Activated naive CD4-positive, alpha-beta T cell treated with anti-CD3 and anti-CD28 coated beads, Interleukin-2, amount 50 U/mL, for 16 hours (primary cell): ENCODE measurements at regions not wholly inside any gene's neighbourhood (a gene's known extent, or its start where the extent isn't known, plus 50 kb on each side); places are given as distances from the start of the nearest gene placed in this dataset.
"Not testable (repeated sequence)": the region's sequence is repeated elsewhere in the genome, so short reads cannot be mapped to it uniquely, and the experiment has no call there.

Experiments used
- DNase-seq: peaks from one replicate; pipeline ENCODE4 v3.0.0-alpha.2; 2020

GRCh38 chr16:65702707-65703402 lies 581.0 kb upstream of the CDH11 start:
- no peak for DNase-seq

GRCh38 chr16:65700596-65700995 lies 578.7 kb upstream of the CDH11 start:
- DNase-seq = no peak

- DNase-seq = no peak
These were observed 577.0 kb upstream of the CDH11 start for GRCh38 chr16:65698791-65699321.

GRCh38 chr16:65697521-65697920 lies 575.7 kb upstream of the CDH11 start:
- DNase-seq = no peak

GRCh38 chr16:65697065-65697464 lies 575.2 kb upstream of the CDH11 start:
- no peak for DNase-seq

GRCh38 chr16:65691846-65692245 lies 570.0 kb upstream of the CDH11 start:
- not testable (repeated sequence) for DNase-seq

GRCh38 chr16:65689726-65690125 lies 567.9 kb upstream of the CDH11 start:
- no peak for DNase-seq

- no peak for DNase-seq
These were observed 566.4 kb upstream of the CDH11 start for GRCh38 chr16:65688301-65688700.

GRCh38 chr16:65684230-65684629 lies 562.4 kb upstream of the CDH11 start:
- no peak for DNase-seq

- no peak for DNase-seq
These were observed 559.5 kb upstream of the CDH11 start for GRCh38 chr16:65681406-65681805.

- DNase-seq = no peak
These were observed 557.9 kb upstream of the CDH11 start for GRCh38 chr16:65679785-65680184.

- DNase-seq = no peak
These were observed 553.3 kb upstream of the CDH11 start for GRCh38 chr16:65675161-65675560.

GRCh38 chr16:65672960-65673359 lies 551.1 kb upstream of the CDH11 start:
- DNase-seq = no peak

GRCh38 chr16:65671071-65671470 lies 549.2 kb upstream of the CDH11 start:
- no peak for DNase-seq

- DNase-seq = no peak
These were observed 546.3 kb upstream of the CDH11 start for GRCh38 chr16:65668064-65668595.

- DNase-seq = no peak
These were observed 545.2 kb upstream of the CDH11 start for GRCh38 chr16:65667011-65667578.

- no peak for DNase-seq
These were observed 544.5 kb upstream of the CDH11 start for GRCh38 chr16:65666132-65666941.

- no peak for DNase-seq
These were observed 543.7 kb upstream of the CDH11 start for GRCh38 chr16:65665586-65665985.

GRCh38 chr16:65663774-65664173 lies 541.9 kb upstream of the CDH11 start:
- DNase-seq = no peak

GRCh38 chr16:65662256-65662655 lies 540.4 kb upstream of the CDH11 start:
- DNase-seq = no peak

- no peak for DNase-seq
These were observed 539.7 kb upstream of the CDH11 start for GRCh38 chr16:65661558-65661957.

GRCh38 chr16:65660390-65660789 lies 538.5 kb upstream of the CDH11 start:
- DNase-seq = no peak

- DNase-seq = no peak
These were observed 537.9 kb upstream of the CDH11 start for GRCh38 chr16:65659758-65660157.

- DNase-seq = no peak
These were observed 536.9 kb upstream of the CDH11 start for GRCh38 chr16:65658787-65659220.
